GM12878 (cell line): ENCODE measurements at regions not wholly inside any gene's neighbourhood (a gene's known extent, or its start where the extent isn't known, plus 50 kb on each side); places are given as distances from the start of the nearest gene placed in this dataset.

Experiments used
- ATAC-seq: fragments of 200-7000 bp; cut with Tn5 transposase; 3 replicates; pipeline ENCODE4 v1.9.1; 2020; ENCODE audit warnings: mild to moderate bottlenecking, moderate library complexity
- BruUV-seq: library from RNA; stranded (reverse); fragments of 400-500 nt; replicated peaks from 2 replicates; lab custom pipeline; 2021; lab: Mats Ljungman, UMichigan
- CTCF ChIA-PET: fragments of 300-600 bp; sonication (Branson Sonifier 250); formaldehyde crosslinking; extraction: SDS; loops from one replicate; lab custom pipeline; 2021; ENCODE audit warnings: inconsistent platforms; lab: Yijun Ruan, JAX
- POLR2A ChIA-PET: fragments of 350-600 bp; formaldehyde crosslinking; extraction: SDS; loops from one replicate; lab custom pipeline; 2021; ENCODE audit warnings: inconsistent platforms; lab: Charles Lee
- RAD21 ChIA-PET: fragments of 300-600 bp; sonication (Branson Sonifier 250); formaldehyde crosslinking; loops from one replicate; lab custom pipeline; 2023; ENCODE audit warnings: antibody characterized with exemption; ENCODE audit not compliant: unreplicated experiment; lab: Charles Lee
- SMC1A ChIA-PET: fragments of 300-600 bp; sonication (Branson Sonifier 250); formaldehyde crosslinking; loops from one replicate; lab custom pipeline; 2023; ENCODE audit not compliant: unreplicated experiment, uncharacterized antibody; lab: Charles Lee
- DNase-seq: peaks from one replicate; pipeline ENCODE4 v3.0.0-alpha.2; 2011; ENCODE audit warnings: low read depth, low spot score
- FAIRE-seq: peaks from 3 replicates; lab custom pipeline; 2011; peaks lifted over from hg19 to GRCh38; lab: Jason Lieb, UNC
- H2AFZ ChIP-seq: 2 replicates; pipeline ENCODE4 v1.6.0; 2011; ENCODE audit warnings: low read depth, low read length, control low read depth; ENCODE audit not compliant: control insufficient read depth
- H3K27ac ChIP-seq: 2 replicates; pipeline ENCODE4 v1.5.1; 2011; ENCODE audit warnings: control low read depth; ENCODE audit not compliant: control insufficient read depth, insufficient read depth
- H3K27me3 ChIP-seq, 2 experiments: replicated peaks in 1 of 2; 2 replicates each; pipeline versions ENCODE4 v1.6.0 to v1.6.1; 2011; ENCODE audit warnings: low read length in 1 of 2; ENCODE audit not compliant: control insufficient read depth in 2 of 2, insufficient read depth in 2 of 2
- H3K36me3 ChIP-seq, 2 experiments: 2 replicates each; pipeline ENCODE4 v1.5.1; 2011; ENCODE audit warnings: low read length in 1 of 2; ENCODE audit not compliant: control insufficient read depth in 2 of 2, insufficient read depth in 2 of 2
- H3K4me1 ChIP-seq: 2 replicates; pipeline ENCODE4 v1.6.1; 2011; ENCODE audit warnings: mild to moderate bottlenecking, low read length, moderate library complexity, mixed read lengths; ENCODE audit not compliant: control insufficient read depth, insufficient read depth
- H3K4me2 ChIP-seq: 2 replicates; pipeline ENCODE4 v1.6.0; 2011; ENCODE audit warnings: control low read depth; ENCODE audit not compliant: control insufficient read depth, insufficient read depth
- H3K4me3 ChIP-seq: fragments of 200-600 bp; sonication (generic); 2 replicates; pipeline ENCODE4 v1.5.1; 2016
- H3K79me2 ChIP-seq: 2 replicates; pipeline ENCODE4 v1.6.0; 2011; ENCODE audit warnings: low read length; ENCODE audit not compliant: control insufficient read depth, insufficient read depth
- H3K9ac ChIP-seq: 2 replicates; pipeline ENCODE4 v1.8.0; 2011; ENCODE audit warnings: low read length, control low read depth, mixed read lengths; ENCODE audit not compliant: control insufficient read depth, insufficient read depth
- H3K9me3 ChIP-seq: replicated peaks from 3 replicates; pipeline ENCODE4 v1.5.1; 2011; ENCODE audit warnings: mild to moderate bottlenecking, low read length; ENCODE audit not compliant: control insufficient read depth, insufficient read depth
- H4K20me1 ChIP-seq: 2 replicates; pipeline ENCODE4 v1.6.0; 2011; ENCODE audit not compliant: control insufficient read depth, insufficient read depth
- MAX ChIP-seq: IDR thresholded peaks from 2 replicates; pipeline ENCODE4 v1.6.1; 2012; ENCODE audit warnings: low read depth, low read length, improper control_type of control experiment
- MXI1 ChIP-seq: fragments of 150-350 bp; IDR thresholded peaks from 2 replicates; pipeline ENCODE4 v1.6.1; 2011; ENCODE audit warnings: low read depth, mild to moderate bottlenecking, inconsistent platforms, low read length, improper control_type of control experiment
- STAT1 ChIP-seq: fragments of 450-650 bp; conservative IDR thresholded peaks from 2 replicates; pipeline ENCODE4 v1.6.1; 2014; ENCODE audit warnings: antibody characterized with exemption, mild to moderate bottlenecking
- ZSCAN29 ChIP-seq: fragments of 450-650 bp; IDR thresholded peaks from 2 replicates; pipeline ENCODE4 v1.6.1; 2017; ENCODE audit warnings: mild to moderate bottlenecking, moderate library complexity
- WGBS: methylation state at CpG from one replicate; pipeline ENCODE4 v1.1.6; 2016; ENCODE audit warnings: low lambda C conversion rate; ENCODE audit not compliant: insufficient replicate concordance, insufficient coverage; ENCODE audit errors: missing lambda C conversion rate; 5-methylcytosine and 5-hydroxymethylcytosine counted together
- in situ Hi-C: fragments of 300-500 bp; cut with MboI; formaldehyde crosslinking; loops from 9 replicates; pipeline ENCODE4 v1.14.3; 2018; ENCODE audit warnings: mixed read lengths
- intact Hi-C: fragments of 100-400 bp; cut with micrococcal nuclease; formaldehyde crosslinking; loops from one replicate; pipeline ENCODE4 v1.14.2; 2022; ENCODE audit not compliant: unreplicated experiment
- TF ChIP-seq, protein P1 (sequence below), 3 experiments: IDR thresholded peaks in 2 of 3; conservative IDR thresholded peaks in 1 of 3; 2 replicates each; pipeline ENCODE4 v1.5.1; 2011; ENCODE audit warnings: low read depth in 3 of 3, low read length in 3 of 3, mild to moderate bottlenecking in 3 of 3, control low read depth in 2 of 3, moderate library complexity in 2 of 3, inconsistent platforms in 1 of 3, mixed read lengths in 1 of 3; ENCODE audit not compliant: control insufficient read depth in 2 of 3, insufficient read depth in 1 of 3; ENCODE audit errors: extremely low read depth in 1 of 3
- TF ChIP-seq, protein P2 (sequence below): fragments of 450-650 bp; IDR thresholded peaks from 2 replicates; pipeline ENCODE4 v1.6.1; 2016; ENCODE audit warnings: mild to moderate bottlenecking
- TF ChIP-seq, protein P3 (sequence below): IDR thresholded peaks from 2 replicates; pipeline ENCODE4 v1.6.1; 2012; ENCODE audit warnings: low read length, inconsistent platforms

- intact Hi-C loops (no loop called here), in situ Hi-C loops (no loop called here)
- no peak overlapping the region for H3K9ac ChIP-seq
- ChIA-PET RAD21 (no interaction called here), POLR2A (no interaction called here), SMC1A (interaction anchor here (0.7 to 1.2 kb wide), 4 partner anchors 10 to 969 kb away, joined by 3 read pairs; no protein-coding TSS in a partner anchor), CTCF (interaction anchor here (0.7 kb wide), 1 partner anchor 74 kb away, joined by 3 read pairs; no protein-coding TSS in a partner anchor)
- WGBS, result 10% methylated on average over 9 of the region's 9 CpGs
- H3K36me3 ChIP-seq, result no peaks in the 10 kb centered on the region
- H3K27ac ChIP-seq, result no peak overlapping the region
- H3K4me3 ChIP-seq, result no peak overlapping the region
- H3K79me2 ChIP-seq, result no peaks in the 10 kb centered on the region
- FAIRE-seq, result no peak
- peak; percentile 66 for ATAC-seq
- H3K4me1 ChIP-seq, result no peaks in the 10 kb centered on the region
- no TSS peak for BruUV-seq
- H2AFZ ChIP-seq, result no peak overlapping the region
- TF ChIP-seq, protein P1, sequence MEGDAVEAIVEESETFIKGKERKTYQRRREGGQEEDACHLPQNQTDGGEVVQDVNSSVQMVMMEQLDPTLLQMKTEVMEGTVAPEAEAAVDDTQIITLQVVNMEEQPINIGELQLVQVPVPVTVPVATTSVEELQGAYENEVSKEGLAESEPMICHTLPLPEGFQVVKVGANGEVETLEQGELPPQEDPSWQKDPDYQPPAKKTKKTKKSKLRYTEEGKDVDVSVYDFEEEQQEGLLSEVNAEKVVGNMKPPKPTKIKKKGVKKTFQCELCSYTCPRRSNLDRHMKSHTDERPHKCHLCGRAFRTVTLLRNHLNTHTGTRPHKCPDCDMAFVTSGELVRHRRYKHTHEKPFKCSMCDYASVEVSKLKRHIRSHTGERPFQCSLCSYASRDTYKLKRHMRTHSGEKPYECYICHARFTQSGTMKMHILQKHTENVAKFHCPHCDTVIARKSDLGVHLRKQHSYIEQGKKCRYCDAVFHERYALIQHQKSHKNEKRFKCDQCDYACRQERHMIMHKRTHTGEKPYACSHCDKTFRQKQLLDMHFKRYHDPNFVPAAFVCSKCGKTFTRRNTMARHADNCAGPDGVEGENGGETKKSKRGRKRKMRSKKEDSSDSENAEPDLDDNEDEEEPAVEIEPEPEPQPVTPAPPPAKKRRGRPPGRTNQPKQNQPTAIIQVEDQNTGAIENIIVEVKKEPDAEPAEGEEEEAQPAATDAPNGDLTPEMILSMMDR (IDR thresholded peaks at IDR 0.05 in 2 of 3, conservative IDR thresholded peaks at IDR 0.05 in 1 of 3; ENCODE audit: control insufficient read depth in 2 of 3, extremely low read depth in 1 of 3, insufficient read depth in 1 of 3, low read depth in 3 of 3, low read length in 3 of 3), result 0 out of 6 replicates have a peak, but pooled peaks of 2 of the 3 experiments have one; percentile 9 to 10
- TF ChIP-seq ZSCAN29, result no peak
- H3K4me2 ChIP-seq, result no peak overlapping the region
- no peak for DNase-seq
- no peaks in the 10 kb centered on the region for H3K9me3 ChIP-seq
- H4K20me1 ChIP-seq, result no peaks in the 10 kb centered on the region
- H3K27me3 ChIP-seq, result no peaks in the 10 kb centered on the region
Observed at GRCh38 chr4:34953145-34953799, 1291.0 kb downstream of the ARAP2 start.

DNA sequence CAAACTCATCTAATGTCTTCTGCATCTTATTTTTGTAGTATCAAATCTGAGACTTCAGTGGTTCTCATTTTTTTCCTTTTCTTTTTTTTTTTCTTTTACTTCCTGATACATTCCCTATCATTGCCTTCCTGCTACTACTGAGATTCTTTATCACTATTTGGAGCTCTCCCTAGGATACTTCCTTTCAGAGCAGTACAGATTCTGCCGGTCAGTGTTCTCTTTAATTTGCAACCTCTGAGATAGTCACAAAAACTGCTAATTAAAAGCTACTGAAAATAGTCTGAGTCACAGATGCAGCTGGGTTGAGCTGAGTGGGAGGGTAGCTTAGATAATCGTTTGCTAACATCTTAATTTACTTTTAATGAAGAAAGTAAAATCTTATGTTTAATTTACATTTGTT is 1279.7 kb downstream of the ARAP2 start:
- DNase-seq, result no peak
- RAD21 ChIA-PET, result interaction anchor here (0.7 kb wide), 1 partner anchor 36 kb away, joined by 4 read pairs; no protein-coding TSS in a partner anchor
- Histone ChIP-seq H4K20me1 (no peaks in the 10 kb centered on the region), H3K27ac (no peak overlapping the region), H3K4me2 (no peak overlapping the region), H3K79me2 (no peaks in the 10 kb centered on the region), H3K27me3 (no peaks in the 10 kb centered on the region), H3K4me3 (no peak overlapping the region), H3K36me3 (no peaks in the 10 kb centered on the region), H3K9me3 (no peaks in the 10 kb centered on the region), H3K9ac (no peak overlapping the region), H3K4me1 (no peaks in the 10 kb centered on the region), H2AFZ (no peak overlapping the region)
- in situ Hi-C loops (no loop called here), intact Hi-C loops (no loop called here)
- SMC1A ChIA-PET, result interaction anchor here (0.8 kb wide), 1 partner anchor 11 kb away, joined by 3 read pairs; no protein-coding TSS in a partner anchor
- BruUV-seq, result no TSS peak
- POLR2A ChIA-PET, result no interaction called here
- ATAC-seq, result no peak
- FAIRE-seq, result no peak
- WGBS, result 0% methylated on average over 2 of the region's 2 CpGs
- CTCF ChIA-PET, result no interaction called here
- TF ChIP-seq MXI1 (no peak), ZSCAN29 (no peak), MAX (no peak), STAT1 (no peak)
- TF ChIP-seq, protein P2, sequence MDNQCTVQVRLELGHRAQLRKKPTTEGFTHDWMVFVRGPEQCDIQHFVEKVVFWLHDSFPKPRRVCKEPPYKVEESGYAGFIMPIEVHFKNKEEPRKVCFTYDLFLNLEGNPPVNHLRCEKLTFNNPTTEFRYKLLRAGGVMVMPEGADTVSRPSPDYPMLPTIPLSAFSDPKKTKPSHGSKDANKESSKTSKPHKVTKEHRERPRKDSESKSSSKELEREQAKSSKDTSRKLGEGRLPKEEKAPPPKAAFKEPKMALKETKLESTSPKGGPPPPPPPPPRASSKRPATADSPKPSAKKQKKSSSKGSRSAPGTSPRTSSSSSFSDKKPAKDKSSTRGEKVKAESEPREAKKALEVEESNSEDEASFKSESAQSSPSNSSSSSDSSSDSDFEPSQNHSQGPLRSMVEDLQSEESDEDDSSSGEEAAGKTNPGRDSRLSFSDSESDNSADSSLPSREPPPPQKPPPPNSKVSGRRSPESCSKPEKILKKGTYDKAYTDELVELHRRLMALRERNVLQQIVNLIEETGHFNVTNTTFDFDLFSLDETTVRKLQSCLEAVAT, result no peak
- TF ChIP-seq, protein P3, sequence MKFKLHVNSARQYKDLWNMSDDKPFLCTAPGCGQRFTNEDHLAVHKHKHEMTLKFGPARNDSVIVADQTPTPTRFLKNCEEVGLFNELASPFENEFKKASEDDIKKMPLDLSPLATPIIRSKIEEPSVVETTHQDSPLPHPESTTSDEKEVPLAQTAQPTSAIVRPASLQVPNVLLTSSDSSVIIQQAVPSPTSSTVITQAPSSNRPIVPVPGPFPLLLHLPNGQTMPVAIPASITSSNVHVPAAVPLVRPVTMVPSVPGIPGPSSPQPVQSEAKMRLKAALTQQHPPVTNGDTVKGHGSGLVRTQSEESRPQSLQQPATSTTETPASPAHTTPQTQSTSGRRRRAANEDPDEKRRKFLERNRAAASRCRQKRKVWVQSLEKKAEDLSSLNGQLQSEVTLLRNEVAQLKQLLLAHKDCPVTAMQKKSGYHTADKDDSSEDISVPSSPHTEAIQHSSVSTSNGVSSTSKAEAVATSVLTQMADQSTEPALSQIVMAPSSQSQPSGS, result no peak
